ENCODE measurements at regions not wholly inside any gene's neighbourhood (a gene's known extent, or its start where the extent isn't known, plus 50 kb on each side); places are given as distances from the start of the nearest gene placed in this dataset.
"Not testable (repeated sequence)": the region's sequence is repeated elsewhere in the genome, so short reads cannot be mapped to it uniquely, and the experiment has no call there.

GRCh38 chr3:124318014-124318413, 326.1 kb upstream of the ROPN1 start:
- DNase-seq (ENCODE audit: low spot score) = no peak

GRCh38 chr3:124318656-124319055, 326.7 kb upstream of the ROPN1 start:
- no peak for DNase-seq (ENCODE audit: low spot score)

GRCh38 chr3:124320976-124321375, 329.1 kb upstream of the ROPN1 start:
- DNase-seq (ENCODE audit: low spot score) = no peak

GRCh38 chr3:124322309-124322880, 330.5 kb upstream of the ROPN1 start:
- no peak for DNase-seq (ENCODE audit: low spot score)

GRCh38 chr3:124322966-124323365, 331.0 kb upstream of the ROPN1 start:
- DNase-seq (ENCODE audit: low spot score) = no peak

GRCh38 chr3:124325248-124325647, 333.3 kb upstream of the ROPN1 start:
- DNase-seq (ENCODE audit: low spot score) = no peak

- no peak for DNase-seq (ENCODE audit: low spot score)
These were observed 337.8 kb upstream of the ROPN1 start for GRCh38 chr3:124329723-124330122.

- DNase-seq (ENCODE audit: low spot score) = no peak
These were observed 342.2 kb upstream of the ROPN1 start for GRCh38 chr3:124333931-124334640.

- DNase-seq (ENCODE audit: low spot score) = no peak
These were observed 344.2 kb upstream of the ROPN1 start for GRCh38 chr3:124336067-124336656.

GRCh38 chr3:124345845-124346244, 353.9 kb upstream of the ROPN1 start:
- DNase-seq (ENCODE audit: low spot score) = no peak

GRCh38 chr3:124346487-124346886, 354.6 kb upstream of the ROPN1 start:
- DNase-seq (ENCODE audit: low spot score) = no peak

- DNase-seq (ENCODE audit: low spot score) = no peak
These were observed 355.5 kb upstream of the ROPN1 start for GRCh38 chr3:124347418-124347817.

GRCh38 chr3:124348555-124348954, 356.6 kb upstream of the ROPN1 start:
- DNase-seq (ENCODE audit: low spot score) = not testable (repeated sequence)

- no peak for DNase-seq (ENCODE audit: low spot score)
These were observed 359.7 kb upstream of the ROPN1 start for GRCh38 chr3:124351430-124352148.

- no peak for DNase-seq (ENCODE audit: low spot score)
These were observed 360.2 kb upstream of the ROPN1 start for GRCh38 chr3:124352149-124352539.

GRCh38 chr3:124353691-124354090, 361.8 kb upstream of the ROPN1 start:
- DNase-seq (ENCODE audit: low spot score) = no peak

- no peak for DNase-seq (ENCODE audit: low spot score)
These were observed 362.2 kb upstream of the ROPN1 start for GRCh38 chr3:124354150-124354549.

GRCh38 chr3:124358156-124358555, 366.2 kb upstream of the ROPN1 start:
- DNase-seq (ENCODE audit: low spot score) = no peak

GRCh38 chr3:124360155-124360554, 368.2 kb upstream of the ROPN1 start:
- DNase-seq (ENCODE audit: low spot score) = no peak

GRCh38 chr3:124360563-124360962, 368.6 kb upstream of the ROPN1 start:
- no peak for DNase-seq (ENCODE audit: low spot score)

- DNase-seq (ENCODE audit: low spot score) = no peak
These were observed 368.7 kb upstream of the UMPS start for GRCh38 chr3:124361566-124361965.

GRCh38 chr3:124362455-124362854, 367.8 kb upstream of the UMPS start:
- no peak for DNase-seq (ENCODE audit: low spot score)

GRCh38 chr3:124363476-124363875, 366.8 kb upstream of the UMPS start:
- no peak for DNase-seq (ENCODE audit: low spot score)
